ENCODE measurements at regions not wholly inside any gene's neighbourhood (a gene's known extent, or its start where the extent isn't known, plus 50 kb on each side); places are given as distances from the start of the nearest gene placed in this dataset.
"Not testable (repeated sequence)": the region's sequence is repeated elsewhere in the genome, so short reads cannot be mapped to it uniquely, and the experiment has no call there.

DNA sequence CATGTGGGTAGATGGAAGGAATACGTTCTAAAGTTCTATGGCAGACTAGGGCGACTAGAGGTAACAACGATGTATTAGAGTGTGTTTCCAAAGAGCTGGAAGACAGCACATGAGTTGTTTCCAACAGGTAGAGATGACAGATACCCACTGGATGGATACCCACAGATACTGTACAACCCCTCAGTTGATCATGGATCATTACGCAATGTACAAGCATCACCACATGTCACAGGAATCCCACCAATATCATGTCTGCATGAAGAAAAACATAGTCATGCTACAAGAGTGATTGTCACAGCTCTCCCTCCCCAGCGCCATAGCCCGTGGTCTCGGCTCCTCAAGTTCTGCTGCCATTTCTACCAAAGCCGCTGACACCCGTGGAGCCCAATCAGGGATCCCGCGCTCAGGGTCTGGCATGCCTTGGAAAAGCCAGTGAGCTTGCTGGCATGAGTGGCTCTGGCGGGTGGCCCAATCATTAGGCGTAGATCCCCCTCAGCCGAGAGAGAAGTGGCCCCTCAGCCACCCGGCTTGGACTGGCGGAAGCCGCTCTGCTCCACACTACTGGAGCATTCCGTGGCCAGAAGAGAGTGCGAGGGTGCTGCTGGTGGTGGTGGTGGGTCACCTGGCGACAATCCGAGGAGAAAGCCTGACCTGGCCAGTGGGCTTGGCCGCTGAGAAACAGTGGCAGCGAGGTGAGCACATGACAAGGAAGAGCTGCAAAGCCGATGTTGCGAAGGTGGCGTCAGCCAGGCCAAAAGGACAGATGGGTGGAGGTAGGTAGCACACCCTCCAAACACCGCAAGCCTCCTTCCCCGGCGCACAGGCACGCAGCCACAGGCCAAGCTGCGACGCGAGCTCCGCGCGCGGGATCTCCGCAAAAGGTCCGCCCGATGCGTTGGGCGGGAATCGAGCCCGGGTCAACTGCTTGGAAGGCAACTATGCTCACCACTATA, 65.7 kb upstream of the FCGR2A start:
- Histone ChIP-seq H3K27me3 (ENCODE audit: control insufficient read depth, insufficient read depth, low read length, poor library complexity, severe bottlenecking) (peaks cover 65% of the 10 kb centered on the region), H3K4me3 (ENCODE audit: insufficient read depth, low read depth, low read length) (peak overlapping the region; percentile 83), H3K27ac (ENCODE audit: insufficient read depth, low read depth, low read length, poor library complexity, severe bottlenecking) (no peak overlapping the region), H3K9me3 (ENCODE audit: control insufficient read depth, low read length) (no peaks in the 10 kb centered on the region), H3K36me3 (ENCODE audit: control insufficient read depth, insufficient read depth, low read length) (no peaks in the 10 kb centered on the region), H3K4me1 (ENCODE audit: control insufficient read depth, insufficient read depth, low read length) (peaks cover 6% of the 10 kb centered on the region)
- WGBS, 2 experiments, result 24 to 26% methylated on average over 44 of the region's 44 CpGs

- H3K4me1 ChIP-seq (ENCODE audit: control insufficient read depth, insufficient read depth, low read length); H3K27ac ChIP-seq (ENCODE audit: insufficient read depth, low read depth, low read length, poor library complexity, severe bottlenecking); H3K9me3 ChIP-seq (ENCODE audit: control insufficient read depth, low read length); H3K36me3 ChIP-seq (ENCODE audit: control insufficient read depth, insufficient read depth, low read length); H3K4me3 ChIP-seq (ENCODE audit: insufficient read depth, low read depth, low read length): not testable (repeated sequence)
- 76 to 81% methylated on average over 5 of the region's 5 CpGs for WGBS, 2 experiments
- H3K27me3 ChIP-seq (ENCODE audit: control insufficient read depth, insufficient read depth, low read length, poor library complexity, severe bottlenecking), result peaks cover 80% of the 10 kb centered on the region
Observed at GRCh38 chr1:161433191-161433590, 65.5 kb upstream of the CFAP126 start.

DNA sequence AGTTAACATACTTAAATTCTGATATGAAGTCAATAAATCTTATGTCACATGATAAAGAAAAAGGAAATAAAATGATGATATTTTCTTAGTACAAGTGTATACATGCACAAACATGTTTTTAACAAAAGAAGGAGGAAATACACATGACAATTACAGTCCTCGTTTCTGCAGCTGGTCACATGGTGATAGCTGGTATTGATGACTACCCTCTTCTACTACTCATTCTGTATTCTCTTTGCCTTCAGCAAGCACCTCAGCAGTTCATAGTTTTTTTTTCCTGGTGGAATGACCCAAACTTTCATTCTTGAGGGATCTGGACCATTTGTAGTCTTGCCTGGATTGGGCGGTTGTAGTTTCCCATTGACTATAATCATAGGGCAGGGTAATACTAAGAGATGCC, 64.4 kb upstream of the CFAP126 start:
- H3K4me3 ChIP-seq (ENCODE audit: insufficient read depth, low read depth, low read length), result no peak overlapping the region
- H3K27ac ChIP-seq (ENCODE audit: insufficient read depth, low read depth, low read length, poor library complexity, severe bottlenecking), result no peak overlapping the region
- 77 to 98% methylated on average over 2 of the region's 2 CpGs for whole genome bisulfite sequencing, 2 experiments
- H3K36me3 ChIP-seq (ENCODE audit: control insufficient read depth, insufficient read depth, low read length), result no peaks in the 10 kb centered on the region
- no peaks in the 10 kb centered on the region for H3K9me3 ChIP-seq (ENCODE audit: control insufficient read depth, low read length)
- peaks cover 80% of the 10 kb centered on the region for H3K27me3 ChIP-seq (ENCODE audit: control insufficient read depth, insufficient read depth, low read length, poor library complexity, severe bottlenecking)
- no peaks in the 10 kb centered on the region for H3K4me1 ChIP-seq (ENCODE audit: control insufficient read depth, insufficient read depth, low read length)

DNA sequence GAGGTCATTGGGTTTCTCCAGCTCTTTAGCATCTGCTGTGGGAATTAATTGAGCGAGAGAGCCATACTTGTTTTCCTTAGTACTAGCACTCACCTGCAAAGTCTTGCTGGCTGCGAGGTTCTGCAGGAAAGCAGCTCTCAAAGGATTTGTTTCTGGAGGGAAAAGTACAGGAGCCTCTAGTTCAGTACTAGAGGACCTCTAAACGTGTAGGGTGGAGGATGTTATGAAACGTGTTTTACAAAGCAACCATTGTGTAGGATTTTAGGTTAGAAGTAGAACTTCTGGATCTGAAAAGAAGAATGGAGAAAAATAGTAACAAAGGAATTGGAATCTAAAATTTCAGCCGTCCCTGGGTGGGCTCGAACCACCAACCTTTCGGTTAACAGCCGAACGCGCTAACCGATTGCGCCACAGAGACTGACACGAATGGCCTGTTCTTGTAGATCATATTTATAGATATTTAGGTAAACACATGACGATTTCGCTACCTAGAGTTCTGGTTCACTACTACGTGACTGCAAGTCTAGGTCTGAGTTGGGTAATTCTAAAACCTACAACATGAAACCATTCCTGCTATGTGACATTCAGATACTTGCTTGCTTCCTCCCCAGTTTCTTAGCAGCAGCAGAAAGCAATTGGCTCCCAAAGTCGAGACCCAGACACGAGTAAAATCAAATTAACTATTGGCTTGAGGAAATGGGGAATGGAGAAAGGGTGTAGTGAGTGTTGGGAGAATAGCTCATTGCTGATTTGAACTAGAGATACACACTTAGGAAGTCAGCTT, 60.2 kb upstream of the CFAP126 start:
- Histone ChIP-seq H3K9me3 (ENCODE audit: control insufficient read depth, low read length) (no peaks in the 10 kb centered on the region), H3K27me3 (ENCODE audit: control insufficient read depth, insufficient read depth, low read length, poor library complexity, severe bottlenecking) (peaks cover 64% of the 10 kb centered on the region), H3K36me3 (ENCODE audit: control insufficient read depth, insufficient read depth, low read length) (no peaks in the 10 kb centered on the region), H3K4me1 (ENCODE audit: control insufficient read depth, insufficient read depth, low read length) (no peaks in the 10 kb centered on the region), H3K27ac (ENCODE audit: insufficient read depth, low read depth, low read length, poor library complexity, severe bottlenecking) (no peak overlapping the region), H3K4me3 (ENCODE audit: insufficient read depth, low read depth, low read length) (peak overlapping the region; percentile 26)
- WGBS, 2 experiments, result 3 to 4% methylated on average over 18 of the region's 18 CpGs

DNA sequence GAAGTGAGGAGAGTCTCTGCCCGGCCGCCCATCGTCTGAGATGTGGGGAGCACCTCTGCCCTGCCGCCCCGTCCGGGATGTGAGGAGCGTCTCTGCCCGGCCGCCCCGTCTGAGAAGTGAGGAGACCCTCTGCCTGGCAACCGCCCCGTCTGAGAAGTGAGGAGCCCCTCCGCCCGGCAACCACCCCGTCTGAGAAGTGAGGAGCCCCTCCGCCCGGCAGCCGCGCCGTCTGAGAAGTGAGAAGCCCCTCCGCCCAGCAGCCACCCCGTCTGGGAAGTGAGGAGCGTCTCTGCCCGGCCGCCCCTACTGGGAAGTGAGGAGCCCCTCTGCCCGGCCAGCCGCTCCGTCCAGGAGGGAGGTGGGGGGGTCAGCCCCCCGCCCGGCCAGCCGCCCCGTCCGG, 55.2 kb upstream of the CFAP126 start:
- H3K36me3 ChIP-seq (ENCODE audit: control insufficient read depth, insufficient read depth, low read length); H3K9me3 ChIP-seq (ENCODE audit: control insufficient read depth, low read length); H3K4me3 ChIP-seq (ENCODE audit: insufficient read depth, low read depth, low read length); H3K27ac ChIP-seq (ENCODE audit: insufficient read depth, low read depth, low read length, poor library complexity, severe bottlenecking); H3K4me1 ChIP-seq (ENCODE audit: control insufficient read depth, insufficient read depth, low read length): not testable (repeated sequence)
- peaks cover 48% of the 10 kb centered on the region for H3K27me3 ChIP-seq (ENCODE audit: control insufficient read depth, insufficient read depth, low read length, poor library complexity, severe bottlenecking)
- WGBS, 2 experiments, result 91% methylated on average over 17 to 27 of the region's 33 CpGs

- H3K4me3 ChIP-seq (ENCODE audit: insufficient read depth, low read depth, low read length), result no peak overlapping the region
- H3K27me3 ChIP-seq (ENCODE audit: control insufficient read depth, insufficient read depth, low read length, poor library complexity, severe bottlenecking), result peaks cover 34% of the 10 kb centered on the region
- H3K9me3 ChIP-seq (ENCODE audit: control insufficient read depth, low read length), result no peaks in the 10 kb centered on the region
- no peaks in the 10 kb centered on the region for H3K4me1 ChIP-seq (ENCODE audit: control insufficient read depth, insufficient read depth, low read length)
- H3K36me3 ChIP-seq (ENCODE audit: control insufficient read depth, insufficient read depth, low read length), result no peaks in the 10 kb centered on the region
- no peak overlapping the region for H3K27ac ChIP-seq (ENCODE audit: insufficient read depth, low read depth, low read length, poor library complexity, severe bottlenecking)
- WGBS, 2 experiments, result 43 to 44% methylated on average over 7 to 8 of the region's 9 CpGs
Observed at GRCh38 chr1:161421456-161421855, 53.8 kb upstream of the CFAP126 start.

GRCh38 chr1:161420763-161421455, 53.2 kb upstream of the CFAP126 start:
- Histone ChIP-seq H3K4me3 (ENCODE audit: insufficient read depth, low read depth, low read length) (peak overlapping the region; percentile 5), H3K9me3 (ENCODE audit: control insufficient read depth, low read length) (no peaks in the 10 kb centered on the region), H3K4me1 (ENCODE audit: control insufficient read depth, insufficient read depth, low read length) (no peaks in the 10 kb centered on the region), H3K27ac (ENCODE audit: insufficient read depth, low read depth, low read length, poor library complexity, severe bottlenecking) (no peak overlapping the region), H3K27me3 (ENCODE audit: control insufficient read depth, insufficient read depth, low read length, poor library complexity, severe bottlenecking) (peaks cover 32% of the 10 kb centered on the region), H3K36me3 (ENCODE audit: control insufficient read depth, insufficient read depth, low read length) (no peaks in the 10 kb centered on the region)
- 28 to 33% methylated on average over 24 of the region's 24 CpGs for WGBS, 2 experiments

DNA sequence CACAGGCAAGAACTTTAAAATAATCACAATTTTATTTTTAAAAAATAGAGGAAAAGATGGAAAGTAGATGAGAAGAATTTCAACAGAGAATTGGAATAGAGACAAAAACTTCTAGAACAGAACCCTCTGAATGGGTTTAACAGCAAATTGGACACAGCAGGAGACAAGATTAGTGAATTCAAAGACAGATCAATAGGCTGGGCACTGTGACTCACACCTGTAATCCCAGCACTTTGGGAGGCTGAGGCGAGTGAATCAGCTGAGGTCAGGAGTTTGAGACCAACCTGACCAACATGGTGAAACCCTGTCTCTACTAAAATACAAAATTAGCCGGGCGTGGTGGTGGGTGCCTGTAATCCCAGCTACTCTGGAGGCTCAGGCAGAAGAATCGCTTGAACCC, 49.9 kb upstream of the CFAP126 start:
- H3K27me3 ChIP-seq (ENCODE audit: control insufficient read depth, insufficient read depth, low read length, poor library complexity, severe bottlenecking), result peaks cover 29% of the 10 kb centered on the region
- H3K9me3 ChIP-seq (ENCODE audit: control insufficient read depth, low read length); H3K36me3 ChIP-seq (ENCODE audit: control insufficient read depth, insufficient read depth, low read length); H3K4me3 ChIP-seq (ENCODE audit: insufficient read depth, low read depth, low read length); H3K27ac ChIP-seq (ENCODE audit: insufficient read depth, low read depth, low read length, poor library complexity, severe bottlenecking); H3K4me1 ChIP-seq (ENCODE audit: control insufficient read depth, insufficient read depth, low read length): not testable (repeated sequence)
- 80 to 82% methylated on average over 4 of the region's 4 CpGs for WGBS, 2 experiments

Data from ectodermal cell (in vitro differentiated cells).